MCF 10A (cell line): ENCODE measurements at regions not wholly inside any gene's neighbourhood (a gene's known extent, or its start where the extent isn't known, plus 50 kb on each side); places are given as distances from the start of the nearest gene placed in this dataset.
A peak's percentile ranks its signal among the peaks of the same experiment; 100 is the strongest.
"Not testable (repeated sequence)": the region's sequence is repeated elsewhere in the genome, so short reads cannot be mapped to it uniquely, and the experiment has no call there.

ENCODE experiments used
- BruUV-seq: library from RNA; stranded (reverse); fragments of 400-500 nt; replicated peaks from 2 replicates; lab custom pipeline; 2021; lab: Mats Ljungman, UMichigan
- CTCF ChIA-PET: fragments of 300-600 bp; sonication (Branson Sonifier 250); formaldehyde crosslinking; extraction: SDS; loops from one replicate; lab custom pipeline; 2021; ENCODE audit warnings: antibody characterized with exemption, inconsistent platforms; lab: Yijun Ruan, JAX
- POLR2A ChIA-PET: fragments of 300-600, 350-650 bp; sonication (Branson Sonifier 250); formaldehyde crosslinking; extraction: SDS; loops from one replicate; lab custom pipeline; 2020; ENCODE audit warnings: antibody characterized with exemption, inconsistent platforms; lab: Yijun Ruan, JAX
- DNase-seq: peaks from one replicate; pipeline ENCODE4 v3.0.0-alpha.2; 2018; ENCODE audit not compliant: unreplicated experiment
- H3K27ac Mint-ChIP-seq: one replicate; pipeline ENCODE4 v1.8.0; 2022; ENCODE audit warnings: mild to moderate bottlenecking, low read depth, mixed read lengths; ENCODE audit not compliant: unreplicated experiment
- H3K27me3 Mint-ChIP-seq: one replicate; pipeline ENCODE4 v1.8.0; 2022; ENCODE audit warnings: mixed read lengths; ENCODE audit not compliant: insufficient read depth, unreplicated experiment
- H3K36me3 Mint-ChIP-seq: one replicate; pipeline ENCODE4 v1.8.0; 2022; ENCODE audit warnings: mild to moderate bottlenecking, moderate library complexity, mixed read lengths; ENCODE audit not compliant: insufficient read depth, unreplicated experiment
- H3K4me1 Mint-ChIP-seq: one replicate; pipeline ENCODE4 v1.8.0; 2022; ENCODE audit warnings: mixed read lengths; ENCODE audit not compliant: insufficient read depth, unreplicated experiment
- H3K4me3 Mint-ChIP-seq: one replicate; pipeline ENCODE4 v1.8.0; 2022; ENCODE audit warnings: mild to moderate bottlenecking, moderate library complexity, mixed read lengths; ENCODE audit not compliant: unreplicated experiment
- H3K9me3 Mint-ChIP-seq: one replicate; pipeline ENCODE4 v1.8.0; 2022; ENCODE audit warnings: mixed read lengths; ENCODE audit not compliant: unreplicated experiment
- intact Hi-C: fragments of 100-400 bp; cut with micrococcal nuclease; formaldehyde crosslinking; loops from 2 replicates; pipeline ENCODE4 v1.14.1; 2022
- TF ChIP-seq, protein P1 (sequence below): fragments of 200-600 bp; IDR thresholded peaks from one replicate; pipeline ENCODE4 v1.8.0; 2022; ENCODE audit warnings: antibody characterized with exemption, mild to moderate bottlenecking; ENCODE audit not compliant: unreplicated experiment

DNA sequence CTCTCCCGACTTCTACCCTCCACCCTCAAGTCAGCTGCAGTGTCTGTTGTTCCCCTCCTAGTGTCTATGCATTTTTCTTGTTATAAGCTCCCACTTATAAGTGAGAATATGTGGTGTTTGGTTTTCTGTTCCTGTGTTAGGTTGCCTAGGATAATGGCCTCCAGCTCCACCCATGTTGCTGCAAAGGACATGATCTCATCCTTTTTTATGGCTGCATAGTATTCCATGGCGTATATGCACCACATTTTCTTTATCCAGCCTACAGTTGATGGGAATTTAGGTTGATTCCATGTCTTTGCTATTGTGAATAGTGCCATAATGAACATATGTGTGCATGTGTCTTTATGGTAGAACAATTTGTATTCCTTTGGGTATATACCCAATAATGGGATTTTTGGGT is 80.7 kb downstream of the SPTSSA start:
- H3K4me1 Mint-ChIP-seq: peaks cover 13% of the 10 kb centered on the region
- CTCF ChIA-PET, H3K27ac Mint-ChIP-seq, BruUV-seq, intact Hi-C loops, H3K27me3 Mint-ChIP-seq, DNase-seq, H3K36me3 Mint-ChIP-seq, H3K9me3 Mint-ChIP-seq, H3K4me3 Mint-ChIP-seq: not testable (repeated sequence)
- POLR2A ChIA-PET: interaction anchor here (2.1 kb wide), 1 partner anchor 9 kb away, joined by 6 read pairs; no protein-coding TSS in a partner anchor

DNA sequence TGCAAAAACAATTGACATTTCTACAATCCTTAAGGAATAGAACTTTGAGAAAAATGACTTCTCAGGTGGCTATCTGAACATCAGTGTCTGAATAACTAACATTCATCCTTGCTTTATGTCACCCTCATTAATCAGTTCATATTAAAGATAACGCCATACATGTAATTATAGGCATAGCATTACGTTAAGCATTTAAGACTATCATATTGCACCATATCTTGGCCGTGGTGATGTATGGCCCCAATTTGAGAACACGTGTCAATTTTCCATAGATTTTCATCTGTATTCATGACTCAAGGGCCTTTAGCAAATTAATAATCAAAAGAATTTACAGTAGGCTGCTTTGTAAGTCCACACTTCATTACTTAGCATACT is 81.6 kb downstream of the SPTSSA start:
- no peak for DNase-seq
- TF ChIP-seq, protein P1, sequence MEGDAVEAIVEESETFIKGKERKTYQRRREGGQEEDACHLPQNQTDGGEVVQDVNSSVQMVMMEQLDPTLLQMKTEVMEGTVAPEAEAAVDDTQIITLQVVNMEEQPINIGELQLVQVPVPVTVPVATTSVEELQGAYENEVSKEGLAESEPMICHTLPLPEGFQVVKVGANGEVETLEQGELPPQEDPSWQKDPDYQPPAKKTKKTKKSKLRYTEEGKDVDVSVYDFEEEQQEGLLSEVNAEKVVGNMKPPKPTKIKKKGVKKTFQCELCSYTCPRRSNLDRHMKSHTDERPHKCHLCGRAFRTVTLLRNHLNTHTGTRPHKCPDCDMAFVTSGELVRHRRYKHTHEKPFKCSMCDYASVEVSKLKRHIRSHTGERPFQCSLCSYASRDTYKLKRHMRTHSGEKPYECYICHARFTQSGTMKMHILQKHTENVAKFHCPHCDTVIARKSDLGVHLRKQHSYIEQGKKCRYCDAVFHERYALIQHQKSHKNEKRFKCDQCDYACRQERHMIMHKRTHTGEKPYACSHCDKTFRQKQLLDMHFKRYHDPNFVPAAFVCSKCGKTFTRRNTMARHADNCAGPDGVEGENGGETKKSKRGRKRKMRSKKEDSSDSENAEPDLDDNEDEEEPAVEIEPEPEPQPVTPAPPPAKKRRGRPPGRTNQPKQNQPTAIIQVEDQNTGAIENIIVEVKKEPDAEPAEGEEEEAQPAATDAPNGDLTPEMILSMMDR: no peak
- BruUV-seq: no TSS peak
- H3K9me3 Mint-ChIP-seq: no peaks in the 10 kb centered on the region
- peaks cover 13% of the 10 kb centered on the region for H3K4me1 Mint-ChIP-seq
- ChIA-PET CTCF (no interaction called here), POLR2A (interaction anchor here (0.7 to 1.5 kb wide), 3 partner anchors 13 to 81 kb away, joined by 3 to 4 read pairs (median 3); no protein-coding TSS in a partner anchor)
- H3K27ac Mint-ChIP-seq: no peak overlapping the region
- no peak overlapping the region for H3K4me3 Mint-ChIP-seq
- H3K27me3 Mint-ChIP-seq: no peaks in the 10 kb centered on the region
- intact Hi-C loops: no loop called here
- H3K36me3 Mint-ChIP-seq: no peaks in the 10 kb centered on the region

DNA sequence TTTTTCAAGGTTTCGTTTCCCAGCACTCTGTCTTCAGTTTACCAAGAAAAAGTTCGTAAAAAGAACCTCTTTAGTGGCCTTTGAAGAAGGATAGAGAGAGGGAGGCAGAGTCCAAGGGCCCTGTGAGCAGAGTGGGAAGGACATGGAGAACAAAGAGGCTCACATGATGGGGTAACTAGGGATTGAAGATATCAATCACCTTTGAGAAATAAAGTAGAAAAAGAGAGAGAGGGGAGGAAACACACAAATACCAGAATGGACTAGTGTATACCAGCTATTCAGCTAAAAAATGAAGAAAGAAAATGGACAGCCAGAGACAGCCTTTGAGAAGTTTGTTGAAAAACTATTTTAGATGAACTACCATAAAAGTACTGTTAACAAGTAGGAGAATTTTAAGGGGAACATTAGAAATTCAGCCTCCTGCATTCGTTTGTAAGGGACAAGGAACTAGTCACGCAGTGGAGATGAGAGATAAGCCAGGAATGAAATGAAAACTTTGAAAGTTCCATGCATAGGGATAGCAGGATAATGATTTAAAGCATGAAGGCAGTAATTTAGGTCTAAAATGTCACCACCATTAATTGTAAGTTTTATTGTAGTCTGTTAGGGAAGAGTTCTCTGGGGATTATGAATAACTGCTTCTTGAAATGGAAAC is 82.1 kb downstream of the SPTSSA start:
- Mint-ChIP-seq H3K4me1 (peaks cover 13% of the 10 kb centered on the region), H3K4me3 (peak overlapping the region; percentile 20), H3K27ac (peak overlapping the region; percentile 69), H3K9me3 (no peaks in the 10 kb centered on the region), H3K27me3 (no peaks in the 10 kb centered on the region), H3K36me3 (no peaks in the 10 kb centered on the region)
- intact Hi-C loops: no loop called here
- POLR2A ChIA-PET: interaction anchor here (0.8 to 1.5 kb wide), 6 partner anchors 10 to 117 kb away, joined by 3 to 10 read pairs (median 4); no protein-coding TSS in a partner anchor
- CTCF ChIA-PET: no interaction called here
- no peak for DNase-seq
- TF ChIP-seq, protein P1: no peak
- BruUV-seq: no TSS peak

DNA sequence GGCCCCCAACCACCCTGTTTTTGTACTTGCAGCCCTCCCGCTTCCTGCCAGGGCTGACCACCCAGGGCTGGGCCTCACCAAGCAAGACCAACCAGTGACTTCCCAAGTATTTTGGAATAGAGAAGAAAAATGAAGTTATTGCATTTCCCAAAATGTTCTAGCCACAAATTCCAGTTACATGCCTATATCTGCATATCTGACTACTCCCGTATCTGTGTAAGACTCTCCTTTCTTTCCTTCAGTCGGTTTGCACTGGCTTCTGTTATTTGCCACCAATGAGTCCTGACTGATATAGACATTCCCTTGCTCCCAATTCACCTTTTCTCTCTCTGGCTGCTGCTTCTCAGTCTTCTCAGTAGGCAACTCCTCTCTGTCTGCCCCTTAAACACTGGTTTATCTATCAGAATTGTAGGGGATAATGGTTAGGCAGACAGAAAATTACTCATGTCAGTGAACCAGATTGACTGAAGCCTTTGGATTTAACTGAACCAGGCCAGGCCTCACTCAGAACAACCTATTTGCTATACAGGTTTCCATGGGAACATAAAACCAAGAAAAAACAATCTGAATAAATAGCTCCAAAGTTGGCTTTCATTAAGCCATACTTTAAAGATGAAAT is 85.3 kb downstream of the SPTSSA start:
- no peak for DNase-seq
- Mint-ChIP-seq H3K27me3 (no peaks in the 10 kb centered on the region), H3K4me3 (no peak overlapping the region), H3K9me3 (no peaks in the 10 kb centered on the region), H3K27ac (no peak overlapping the region), H3K4me1 (peaks cover 31% of the 10 kb centered on the region), H3K36me3 (no peaks in the 10 kb centered on the region)
- TF ChIP-seq, protein P1: no peak
- no TSS peak for BruUV-seq
- intact Hi-C loops: no loop called here
- CTCF ChIA-PET: interaction anchor here (0.6 kb wide), 2 partner anchors 112 to 578 kb away, joined by 3 read pairs; no protein-coding TSS in a partner anchor
- POLR2A ChIA-PET: no interaction called here
